Breast epithelium (tissue), 3 donors: ENCODE measurements at regions not wholly inside any gene's neighbourhood (a gene's known extent, or its start where the extent isn't known, plus 50 kb on each side); places are given as distances from the start of the nearest gene placed in this dataset.

Source experiments
- POLR2A ChIP-seq: fragments of 450-650 bp; IDR thresholded peaks from one replicate; pipeline ENCODE4 v1.6.1; 2016; ENCODE audit warnings: antibody characterized with exemption, mild to moderate bottlenecking, moderate library complexity
- POLR2AphosphoS5 ChIP-seq, 3 donors: sonication (generic); formaldehyde crosslinking; IDR thresholded peaks; one replicate each; pipeline ENCODE4 v1.6.1; 2017; ENCODE audit warnings: antibody characterized with exemption in 3 of 3
- TF ChIP-seq, protein P1 (sequence below), 3 donors: fragments of 450-650 bp; IDR thresholded peaks; one replicate each; pipeline ENCODE4 v1.5.1; 2016 to 2017; ENCODE audit warnings: antibody characterized with exemption in 3 of 3, mild to moderate bottlenecking in 3 of 3, moderate library complexity in 3 of 3

DNA sequence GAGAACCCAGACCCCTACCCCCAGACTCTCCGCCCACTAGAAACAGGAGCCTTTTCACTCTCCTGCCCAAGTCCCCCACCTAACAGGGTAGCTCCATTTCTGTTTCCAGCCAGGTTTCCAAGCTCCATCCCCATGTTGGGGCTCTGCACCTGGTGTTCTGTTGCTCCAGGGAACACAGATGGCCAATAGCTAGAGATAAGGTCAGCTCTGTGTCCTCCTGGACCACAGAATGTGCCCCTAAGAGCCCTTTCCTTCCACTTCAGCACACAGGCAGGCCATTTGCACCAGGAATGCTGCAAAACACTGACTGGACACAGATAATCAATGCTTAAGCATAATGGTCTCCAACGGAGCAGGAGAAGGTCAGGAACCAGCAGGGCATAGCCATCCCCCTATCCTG, 159.4 kb downstream of the QRSL1 start:
- TF ChIP-seq, protein P1, sequence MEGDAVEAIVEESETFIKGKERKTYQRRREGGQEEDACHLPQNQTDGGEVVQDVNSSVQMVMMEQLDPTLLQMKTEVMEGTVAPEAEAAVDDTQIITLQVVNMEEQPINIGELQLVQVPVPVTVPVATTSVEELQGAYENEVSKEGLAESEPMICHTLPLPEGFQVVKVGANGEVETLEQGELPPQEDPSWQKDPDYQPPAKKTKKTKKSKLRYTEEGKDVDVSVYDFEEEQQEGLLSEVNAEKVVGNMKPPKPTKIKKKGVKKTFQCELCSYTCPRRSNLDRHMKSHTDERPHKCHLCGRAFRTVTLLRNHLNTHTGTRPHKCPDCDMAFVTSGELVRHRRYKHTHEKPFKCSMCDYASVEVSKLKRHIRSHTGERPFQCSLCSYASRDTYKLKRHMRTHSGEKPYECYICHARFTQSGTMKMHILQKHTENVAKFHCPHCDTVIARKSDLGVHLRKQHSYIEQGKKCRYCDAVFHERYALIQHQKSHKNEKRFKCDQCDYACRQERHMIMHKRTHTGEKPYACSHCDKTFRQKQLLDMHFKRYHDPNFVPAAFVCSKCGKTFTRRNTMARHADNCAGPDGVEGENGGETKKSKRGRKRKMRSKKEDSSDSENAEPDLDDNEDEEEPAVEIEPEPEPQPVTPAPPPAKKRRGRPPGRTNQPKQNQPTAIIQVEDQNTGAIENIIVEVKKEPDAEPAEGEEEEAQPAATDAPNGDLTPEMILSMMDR (IDR thresholded peaks at IDR 0.05) = no peak
- TF ChIP-seq POLR2AphosphoS5 (IDR thresholded peaks at IDR 0.05) (no peak), POLR2A (no peak)
